DMS 273 (cell line): ENCODE measurements at regions not wholly inside any gene's neighbourhood (a gene's known extent, or its start where the extent isn't known, plus 50 kb on each side); places are given as distances from the start of the nearest gene placed in this dataset.
"Not testable (repeated sequence)": the region's sequence is repeated elsewhere in the genome, so short reads cannot be mapped to it uniquely, and the experiment has no call there.

Experiments used
- DNase-seq: peaks from one replicate; lab custom pipeline; 2025; ENCODE audit not compliant: unreplicated experiment; lab: John Stamatoyannopoulos, UW

DNA sequence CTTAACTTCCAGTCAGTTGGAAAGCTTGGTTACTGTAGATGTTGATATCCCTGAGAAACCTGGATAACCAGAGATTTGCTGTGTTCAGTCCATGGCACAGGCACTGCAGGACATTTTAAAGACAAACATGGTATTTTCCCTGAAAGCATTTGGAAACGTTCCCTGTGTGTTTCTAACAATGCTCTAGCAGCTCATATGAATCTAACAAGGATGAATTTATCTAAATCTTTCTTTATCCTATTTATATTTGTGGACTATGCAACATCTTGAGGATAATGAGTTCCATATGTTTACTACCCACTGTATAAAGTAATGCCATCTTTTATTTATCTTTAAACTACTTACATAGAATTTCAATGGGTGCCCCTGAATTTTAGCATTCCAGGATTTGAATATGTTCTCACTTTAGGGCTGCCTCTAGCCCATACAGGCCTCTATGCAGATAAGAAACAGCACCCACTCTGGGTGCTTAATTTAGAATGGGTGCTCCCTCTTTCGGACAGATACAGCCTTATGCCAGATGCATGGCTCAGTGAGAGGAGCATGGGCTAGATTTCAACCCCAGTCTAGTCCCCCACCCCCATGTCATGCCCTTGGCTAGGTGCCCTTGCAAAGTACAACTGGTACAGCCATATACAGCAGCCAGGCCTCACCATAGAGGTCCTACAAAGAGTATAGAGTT lies 50.6 kb upstream of the NEMP2 start:
- DNase-seq: no peak

DNA sequence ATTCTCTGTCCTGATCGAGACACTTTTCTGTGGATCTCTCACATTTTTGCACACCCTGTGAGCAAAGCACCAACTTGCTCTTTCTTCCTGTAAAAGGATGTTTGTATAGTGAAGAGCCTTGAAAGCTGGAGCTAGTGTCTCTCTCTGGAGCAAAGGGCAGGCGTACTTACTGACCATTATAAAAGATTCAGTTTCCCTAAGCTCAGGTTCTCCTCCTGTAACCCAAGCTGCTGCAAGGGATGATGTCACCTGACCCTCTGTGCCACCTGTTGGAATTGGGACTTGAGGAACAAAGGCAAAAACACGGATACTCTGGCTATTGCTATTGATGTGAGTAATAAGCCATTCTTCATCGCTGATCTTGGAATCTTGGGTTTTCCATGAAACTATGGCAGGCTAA lies 52.6 kb upstream of the NEMP2 start:
- DNase-seq: peak; percentile 33

DNA sequence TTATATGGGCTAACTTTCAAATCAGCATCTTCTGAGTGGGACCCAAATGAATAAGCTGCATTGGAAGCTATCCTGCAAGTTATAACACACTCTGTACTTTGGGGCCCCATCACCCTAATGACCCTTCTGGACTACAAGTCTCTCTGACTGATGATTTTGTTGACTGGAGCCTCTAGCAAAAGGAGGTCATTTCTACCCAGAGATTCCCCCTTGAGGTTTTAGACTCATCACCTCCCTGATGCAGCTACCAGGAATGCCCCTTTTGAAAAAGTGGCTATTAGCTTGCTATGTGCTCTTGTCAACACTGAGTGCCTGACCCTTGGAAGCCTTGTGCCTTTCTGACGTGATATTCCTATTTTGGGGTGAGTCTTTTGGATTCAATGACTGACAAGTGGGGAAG lies 54.5 kb upstream of the NEMP2 start:
- DNase-seq: no peak

DNA sequence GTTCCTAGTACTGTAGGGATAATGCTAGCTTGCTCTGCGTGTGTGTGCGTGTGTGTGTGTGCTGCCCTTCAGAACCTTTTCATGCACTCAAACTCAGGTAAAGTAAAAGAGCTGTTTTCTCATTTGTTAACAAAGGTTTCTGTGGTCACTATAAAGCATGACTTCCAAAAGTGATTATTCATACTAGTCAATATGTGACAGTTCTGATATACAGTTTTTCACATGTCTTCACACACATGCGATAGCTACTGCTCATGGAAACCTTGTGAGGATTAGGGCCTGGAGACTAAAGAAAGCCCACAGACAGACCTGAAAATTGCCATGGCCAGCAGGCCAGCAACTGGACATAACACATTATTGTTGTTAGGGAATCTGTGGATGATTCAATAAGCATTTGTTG lies 56.9 kb upstream of the NEMP2 start:
- no peak for DNase-seq

DNA sequence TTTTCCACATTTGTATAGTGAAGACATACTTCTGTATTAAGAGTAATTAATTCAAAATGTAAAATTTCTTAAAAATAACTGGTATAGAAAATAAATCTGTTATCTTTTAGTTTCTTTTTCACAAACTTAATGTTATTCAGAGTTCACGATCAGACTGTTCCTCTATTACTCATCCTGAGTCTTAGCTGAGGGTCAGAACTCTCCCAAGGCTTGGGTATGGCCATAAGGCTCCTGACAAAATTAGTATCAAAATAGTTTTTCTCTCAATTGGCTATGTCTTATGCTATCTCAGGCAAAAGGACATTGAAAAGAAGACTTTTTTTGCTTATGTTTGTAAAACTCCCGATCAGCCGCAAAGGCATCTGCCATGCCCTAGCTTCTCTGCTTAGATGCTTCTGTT lies 56.1 kb upstream of the NAB1 start:
- no peak for DNase-seq

DNA sequence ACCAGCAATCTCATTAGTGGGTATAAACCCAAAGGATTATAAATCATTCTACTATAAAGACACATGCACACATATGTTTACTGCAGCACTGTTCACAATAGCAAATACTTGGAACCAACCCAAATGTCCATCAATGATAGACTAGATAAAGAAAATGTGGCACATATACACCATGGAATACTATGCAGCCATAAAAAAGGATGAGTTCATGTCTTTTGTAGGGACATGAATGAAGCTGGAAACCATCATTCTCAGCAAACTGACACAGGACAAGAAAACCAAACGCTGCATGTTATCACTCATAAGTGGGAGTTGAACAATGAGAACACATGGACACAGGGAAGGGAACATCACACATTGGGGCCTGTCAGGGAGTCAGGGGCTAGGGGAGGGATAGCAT lies 53.0 kb upstream of the NAB1 start:
- not testable (repeated sequence) for DNase-seq

DNA sequence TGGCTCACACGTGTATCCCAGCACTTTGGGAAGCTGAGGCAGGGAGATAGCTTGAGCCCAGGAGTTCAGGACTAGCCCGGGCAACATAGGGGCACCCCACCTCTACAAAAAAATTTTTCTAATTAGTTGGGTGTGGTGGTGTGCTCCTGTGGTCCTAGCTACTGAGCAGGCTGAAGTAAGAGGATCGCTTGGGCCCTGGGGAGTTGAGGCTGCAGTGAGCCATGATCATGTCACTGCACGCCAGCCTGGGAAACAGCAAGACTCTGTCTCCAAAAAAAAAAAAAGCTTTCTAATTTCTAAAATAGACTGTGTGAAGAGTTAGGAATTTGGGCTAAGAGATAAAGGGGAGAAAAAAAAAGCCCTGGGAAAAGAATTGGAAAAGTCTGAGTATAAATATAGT lies 51.9 kb upstream of the NAB1 start:
- no peak for DNase-seq

DNA sequence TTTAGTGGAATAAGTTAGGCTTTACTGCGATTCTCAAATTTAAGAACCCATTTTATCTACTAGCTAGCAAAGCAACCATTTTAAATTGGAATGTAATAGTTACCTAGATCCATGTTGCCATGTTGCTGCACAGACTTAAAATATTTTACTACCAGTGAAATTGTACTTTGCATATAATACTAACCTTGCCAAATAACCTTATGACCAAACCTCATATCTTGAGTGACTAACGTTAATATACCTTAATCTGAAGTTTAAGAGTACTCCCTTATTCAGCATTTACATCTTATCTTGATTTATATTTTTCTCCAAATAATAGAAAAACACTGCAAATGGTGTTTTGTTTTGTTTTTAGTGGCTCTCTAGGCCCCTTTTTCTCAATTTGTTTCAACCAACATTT lies 50.3 kb upstream of the NAB1 start:
- DNase-seq: no peak

DNA sequence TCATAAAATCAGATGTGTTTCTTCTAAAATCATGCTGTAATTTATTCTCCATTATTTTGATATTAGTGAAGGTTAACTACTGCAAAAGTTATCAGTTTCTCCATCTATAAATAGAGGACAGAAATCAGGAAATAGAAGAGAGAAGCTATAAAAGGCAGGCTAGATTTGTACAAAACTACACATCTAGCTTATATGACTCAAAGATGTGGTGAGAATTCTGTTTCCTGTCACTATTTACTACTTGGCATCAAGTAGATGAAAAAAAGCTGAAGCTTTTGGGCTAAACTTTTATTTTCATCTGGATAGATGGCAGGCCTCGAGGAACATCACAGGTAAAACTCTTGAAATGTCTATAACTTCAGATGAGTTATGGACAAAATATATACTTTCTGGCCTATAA lies 49.8 kb upstream of the NAB1 start:
- no peak for DNase-seq
